H9 (cell line): ENCODE measurements at regions not wholly inside any gene's neighbourhood (a gene's known extent, or its start where the extent isn't known, plus 50 kb on each side); places are given as distances from the start of the nearest gene placed in this dataset.

Experiments
- DNase-seq: peaks from one replicate; pipeline ENCODE4 v3.0.0-alpha.2; 2017
- H2AFZ ChIP-seq: one replicate; pipeline ENCODE4 v1.6.1; 2013; ENCODE audit warnings: mild to moderate bottlenecking, low read length, control low read depth, moderate library complexity
- H2AK5ac ChIP-seq: 2 replicates; pipeline ENCODE4 v1.6.1; 2013; ENCODE audit warnings: low read length, control low read depth, mixed read lengths; ENCODE audit not compliant: insufficient read length
- H2BK120ac ChIP-seq: one replicate; pipeline ENCODE4 v1.6.1; 2013; ENCODE audit warnings: low read depth, mild to moderate bottlenecking, low read length, control low read depth, inconsistent platforms; ENCODE audit not compliant: poor library complexity, severe bottlenecking
- H2BK12ac ChIP-seq: 2 replicates; pipeline ENCODE4 v1.6.1; 2013; ENCODE audit warnings: low read length, control low read depth, mixed read lengths, low read depth; ENCODE audit not compliant: insufficient read length
- H2BK15ac ChIP-seq: 2 replicates; pipeline ENCODE4 v1.6.1; 2013; ENCODE audit warnings: low read depth, low read length, control low read depth
- H2BK20ac ChIP-seq: one replicate; pipeline ENCODE4 v1.6.1; 2013; ENCODE audit warnings: low read depth, mild to moderate bottlenecking, low read length, control low read depth, inconsistent platforms; ENCODE audit not compliant: poor library complexity, severe bottlenecking
- H2BK5ac ChIP-seq: 2 replicates; pipeline ENCODE4 v1.6.1; 2013; ENCODE audit warnings: low read length, control low read depth, mixed read lengths; ENCODE audit not compliant: insufficient read length
- H3K14ac ChIP-seq: 2 replicates; pipeline ENCODE4 v1.6.1; 2013; ENCODE audit warnings: low read length, control low read depth; ENCODE audit not compliant: insufficient read depth
- H3K18ac ChIP-seq: 2 replicates; pipeline ENCODE4 v1.6.1; 2013; ENCODE audit warnings: low read depth, mild to moderate bottlenecking, mixed read lengths, low read length, control low read depth; ENCODE audit not compliant: insufficient read length
- H3K23ac ChIP-seq: 2 replicates; pipeline ENCODE4 v1.6.1; 2013; ENCODE audit warnings: low read length, control low read depth, mixed read lengths, low read depth; ENCODE audit not compliant: insufficient read length
- H3K23me2 ChIP-seq: 2 replicates; pipeline ENCODE4 v1.6.1; 2013; ENCODE audit warnings: low read depth, mild to moderate bottlenecking, mixed read lengths, low read length, control low read depth; ENCODE audit not compliant: insufficient read length, poor library complexity, severe bottlenecking
- H3K27ac ChIP-seq: 2 replicates; pipeline ENCODE4 v1.5.1; 2013; ENCODE audit warnings: low read length, control low read depth, mixed read lengths, low read depth; ENCODE audit not compliant: insufficient read length
- H3K27me3 ChIP-seq: 2 replicates; pipeline ENCODE4 v1.6.1; 2013; ENCODE audit warnings: low read length, control low read depth, inconsistent platforms; ENCODE audit not compliant: insufficient read depth
- H3K4ac ChIP-seq: 2 replicates; pipeline ENCODE4 v1.6.1; 2013; ENCODE audit warnings: low read depth, mild to moderate bottlenecking, control low read depth, inconsistent platforms, low read length, moderate library complexity
- H3K4me1 ChIP-seq: 2 replicates; pipeline ENCODE4 v1.6.1; 2013; ENCODE audit warnings: low read length, control low read depth, inconsistent platforms; ENCODE audit not compliant: insufficient read depth
- H3K4me2 ChIP-seq: 2 replicates; pipeline ENCODE4 v1.6.1; 2013; ENCODE audit warnings: low read length, control low read depth, mixed read lengths; ENCODE audit not compliant: insufficient read length, insufficient read depth
- H3K56ac ChIP-seq: 2 replicates; pipeline ENCODE4 v1.6.1; 2013; ENCODE audit warnings: low read depth, mild to moderate bottlenecking, mixed read lengths, low read length, control low read depth; ENCODE audit not compliant: insufficient read length
- H3K79me1 ChIP-seq: 2 replicates; pipeline ENCODE4 v1.6.1; 2013; ENCODE audit warnings: low read depth, mild to moderate bottlenecking, moderate library complexity, low read length, control low read depth, inconsistent platforms; ENCODE audit not compliant: insufficient read depth, poor library complexity, severe bottlenecking
- H3K79me2 ChIP-seq: 2 replicates; pipeline ENCODE4 v1.6.1; 2013; ENCODE audit warnings: low read length, control low read depth, inconsistent platforms; ENCODE audit not compliant: insufficient read depth
- H3K9ac ChIP-seq: 2 replicates; pipeline ENCODE4 v1.6.1; 2013; ENCODE audit warnings: low read length, control low read depth, mixed read lengths; ENCODE audit not compliant: insufficient read length; ENCODE audit errors: extremely low read depth
- H3K9me3 ChIP-seq: one replicate; pipeline ENCODE4 v1.6.1; 2013; ENCODE audit warnings: low read depth, low read length, inconsistent platforms; ENCODE audit not compliant: control insufficient read depth
- H3T11ph ChIP-seq: one replicate; pipeline ENCODE4 v1.6.1; 2013; ENCODE audit warnings: mild to moderate bottlenecking, low read length, control low read depth, inconsistent platforms
- H4K20me1 ChIP-seq: one replicate; pipeline ENCODE4 v1.6.1; 2013; ENCODE audit not compliant: control insufficient read depth, insufficient read length, insufficient read depth
- H4K5ac ChIP-seq: 2 replicates; pipeline ENCODE4 v1.6.1; 2013; ENCODE audit warnings: low read depth, mild to moderate bottlenecking, mixed read lengths, low read length, control low read depth; ENCODE audit not compliant: insufficient read length
- H4K8ac ChIP-seq: replicated peaks from 2 replicates; pipeline ENCODE4 v1.6.1; 2013; ENCODE audit warnings: low read length, control low read depth, mixed read lengths, low read depth; ENCODE audit not compliant: insufficient read length
- H4K91ac ChIP-seq: 2 replicates; pipeline ENCODE4 v1.6.1; 2013; ENCODE audit warnings: low read depth, mild to moderate bottlenecking, moderate library complexity, mixed read lengths, low read length, control low read depth; ENCODE audit not compliant: insufficient read length
- H3K27ac Mint-ChIP-seq, 3 experiments: 2 replicates in 2 of 3; 3 replicates in 1 of 3; pipeline ENCODE4 v1.8.0; 2020 to 2021; ENCODE audit warnings: mixed read lengths in 3 of 3, mild to moderate bottlenecking in 1 of 3, moderate library complexity in 1 of 3
- H3K27me3 Mint-ChIP-seq: 2 replicates; pipeline ENCODE4 v1.8.0; 2021; ENCODE audit warnings: low read depth, mild to moderate bottlenecking, moderate library complexity, mixed read lengths
- H3K36me3 Mint-ChIP-seq, 3 experiments: 2 replicates in 2 of 3; 3 replicates in 1 of 3; pipeline ENCODE4 v1.8.0; 2020 to 2021; ENCODE audit warnings: low read depth in 3 of 3, mixed read lengths in 3 of 3; ENCODE audit not compliant: insufficient read depth in 1 of 3
- H3K4me1 Mint-ChIP-seq, 2 experiments: 2 replicates each; pipeline ENCODE4 v1.8.0; 2020; ENCODE audit warnings: mixed read lengths in 2 of 2
- H3K4me3 Mint-ChIP-seq, 2 experiments: 2 replicates in 1 of 2; 3 replicates in 1 of 2; pipeline ENCODE4 v1.8.0; 2020 to 2021; ENCODE audit warnings: mild to moderate bottlenecking in 2 of 2, mixed read lengths in 2 of 2, moderate library complexity in 1 of 2
- H3K9me3 Mint-ChIP-seq, 2 experiments: 2 replicates in 1 of 2; 3 replicates in 1 of 2; pipeline ENCODE4 v1.8.0; 2020; ENCODE audit warnings: mild to moderate bottlenecking in 2 of 2, mixed read lengths in 2 of 2, moderate library complexity in 1 of 2
- CTCF ChIP-seq: fragments of 200-600 bp; sonication (generic); conservative IDR thresholded peaks from 3 replicates; pipeline ENCODE4 v1.8.0; 2021; ENCODE audit warnings: antibody characterized with exemption, mild to moderate bottlenecking
- WGBS: extraction: QIAGEN DNeasy Blood & Tissue Kit; methylation state at CpG from one replicate; pipeline ENCODE4 v1.1.7; 2013; ENCODE audit warnings: missing lambda C conversion rate, low lambda C conversion rate, mixed read lengths; ENCODE audit not compliant: insufficient read length; ENCODE audit errors: extremely low coverage; 5-methylcytosine and 5-hydroxymethylcytosine counted together

- Histone ChIP-seq H4K8ac (no peak overlapping the region), H3T11ph (no peak overlapping the region), H3K4me1 (no peaks in the 10 kb centered on the region), H3K9me3 (no peaks in the 10 kb centered on the region), H3K27me3 (no peaks in the 10 kb centered on the region), H3K4ac (no peak overlapping the region), H4K5ac (no peak overlapping the region), H3K4me2 (no peak overlapping the region), H3K23me2 (no peaks in the 10 kb centered on the region), H3K56ac (no peak overlapping the region), H3K18ac (no peak overlapping the region), H2BK12ac (no peak overlapping the region), H4K20me1 (no peaks in the 10 kb centered on the region), H2AK5ac (no peak overlapping the region), H2BK5ac (no peak overlapping the region), H3K14ac (no peak overlapping the region), H3K23ac (no peak overlapping the region), H4K91ac (no peak overlapping the region), H3K79me1 (no peaks in the 10 kb centered on the region), H2BK20ac (no peak overlapping the region), H3K27ac (no peak overlapping the region), H2AFZ (no peak overlapping the region), H2BK120ac (no peak overlapping the region), H3K9ac (no peak overlapping the region), H3K79me2 (no peaks in the 10 kb centered on the region), H2BK15ac (no peak overlapping the region)
- WGBS = no CpG with 5 or more reads among the region's 3 CpGs
- DNase-seq = no peak
- no peak overlapping the region for H3K4me3 Mint-ChIP-seq
- H3K27me3 Mint-ChIP-seq = no peaks in the 10 kb centered on the region
- H3K36me3 Mint-ChIP-seq = no peaks in the 10 kb centered on the region
- no peak overlapping the region for H3K27ac Mint-ChIP-seq
- no peaks in the 10 kb centered on the region for H3K9me3 Mint-ChIP-seq
- H3K4me1 Mint-ChIP-seq = peaks cover 0 to 5% of the 10 kb centered on the region in 2 experiments; a peak in 1 of 4 replicates
- no peak for TF ChIP-seq CTCF
These were observed 239.6 kb upstream of the RIOK2 start for GRCh38 chr5:97422678-97423077.
